CD4-positive, alpha-beta memory T cell (primary cell): ENCODE measurements at regions not wholly inside any gene's neighbourhood (a gene's known extent, or its start where the extent isn't known, plus 50 kb on each side); places are given as distances from the start of the nearest gene placed in this dataset.
A peak's percentile ranks its signal among the peaks of the same experiment; 100 is the strongest.

ENCODE experiments used
- CTCF ChIA-PET: fragments of 350-600 bp; sonication (Branson Sonifier 250); formaldehyde crosslinking; loops from one replicate; lab custom pipeline; 2021; ENCODE audit warnings: inconsistent platforms; ENCODE audit not compliant: partially characterized antibody; lab: Charles Lee
- POLR2A ChIA-PET: fragments of 350-600 bp; sonication (Branson Sonifier 250); formaldehyde crosslinking; loops from one replicate; lab custom pipeline; 2021; ENCODE audit not compliant: partially characterized antibody; lab: Charles Lee
- DNase-seq, 5 donors: peaks; one replicate each; pipeline versions ENCODE4 v3.0.0 to v3.0.0-alpha.2; 2020 to 2022; ENCODE audit warnings: mixed read lengths in 1 of 5
- H3K27ac ChIP-seq: one replicate; pipeline ENCODE4 v1.7.0; 2013; ENCODE audit warnings: low read depth, low read length
- H3K27me3 ChIP-seq: 2 replicates; pipeline ENCODE4 v1.7.0; 2013; ENCODE audit warnings: mild to moderate bottlenecking, low read length, moderate library complexity; ENCODE audit not compliant: insufficient read depth
- H3K36me3 ChIP-seq: 2 replicates; pipeline ENCODE4 v1.7.0; 2013; ENCODE audit warnings: mild to moderate bottlenecking, low read length, moderate library complexity; ENCODE audit not compliant: insufficient read depth
- H3K4me1 ChIP-seq: 2 replicates; pipeline ENCODE4 v1.7.0; 2013; ENCODE audit warnings: mild to moderate bottlenecking, low read length, moderate library complexity; ENCODE audit not compliant: insufficient read depth
- H3K4me3 ChIP-seq, 2 donors: one replicate each; pipeline ENCODE4 v1.7.0; 2013; ENCODE audit warnings: low read length in 2 of 2, mild to moderate bottlenecking in 1 of 2
- H3K9me3 ChIP-seq, 2 donors: one replicate each; pipeline ENCODE4 v1.7.0; 2013; ENCODE audit warnings: low read length in 2 of 2, control low read depth in 1 of 2; ENCODE audit not compliant: control insufficient read depth in 1 of 2
- H3K27ac Mint-ChIP-seq, 7 donors: one replicate each; pipeline ENCODE4 v1.8.0; 2020 to 2021; ENCODE audit warnings: mixed read lengths in 7 of 7, mild to moderate bottlenecking in 6 of 7, inconsistent platforms in 3 of 7, moderate library complexity in 3 of 7
- H3K27me3 Mint-ChIP-seq, 2 donors: one replicate each; pipeline ENCODE4 v1.8.0; 2020 to 2021; ENCODE audit warnings: mixed read lengths in 2 of 2
- H3K36me3 Mint-ChIP-seq, 2 donors: one replicate each; pipeline ENCODE4 v1.8.0; 2020 to 2021; ENCODE audit warnings: mixed read lengths in 2 of 2, inconsistent platforms in 1 of 2, mild to moderate bottlenecking in 1 of 2
- H3K4me1 Mint-ChIP-seq, 4 donors: one replicate each; pipeline ENCODE4 v1.8.0; 2020 to 2021; ENCODE audit warnings: mixed read lengths in 4 of 4, mild to moderate bottlenecking in 1 of 4
- H3K4me3 Mint-ChIP-seq, 8 donors: one replicate each; pipeline ENCODE4 v1.8.0; 2020 to 2021; ENCODE audit warnings: mixed read lengths in 8 of 8, mild to moderate bottlenecking in 7 of 8, moderate library complexity in 6 of 8, inconsistent platforms in 3 of 8
- H3K9me3 Mint-ChIP-seq, 8 donors: one replicate each; pipeline ENCODE4 v1.8.0; 2020 to 2021; ENCODE audit warnings: mixed read lengths in 8 of 8, mild to moderate bottlenecking in 5 of 8, inconsistent platforms in 3 of 8, moderate library complexity in 1 of 8
- intact Hi-C: fragments of 100-400 bp; cut with micrococcal nuclease; formaldehyde crosslinking; loops from one replicate; pipeline ENCODE4 v1.15.1; 2023

DNA sequence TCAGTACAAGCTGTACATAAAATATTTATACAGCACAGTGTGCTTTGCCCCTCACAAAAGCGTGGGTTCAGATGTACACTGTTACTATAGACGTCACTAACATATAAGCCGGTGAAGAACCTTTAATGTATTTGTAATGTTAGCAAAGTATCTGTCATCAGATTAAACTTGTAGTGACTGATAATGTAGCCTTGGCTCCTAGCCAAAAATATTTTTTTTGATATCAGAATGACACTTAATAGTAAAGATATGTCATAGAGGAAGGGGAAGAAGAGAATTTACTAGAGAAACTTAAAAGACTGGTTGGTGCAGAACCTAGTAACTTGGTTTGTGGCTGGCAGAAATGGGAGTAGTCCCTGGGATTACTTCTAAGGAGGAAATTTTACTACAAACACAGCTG, 258.7 kb upstream of the DMRT1 start:
- intact Hi-C loops = no loop called here
- H3K36me3 ChIP-seq = no peaks in the 10 kb centered on the region
- no peak overlapping the region for H3K27ac ChIP-seq
- no peaks in the 10 kb centered on the region for H3K4me1 ChIP-seq
- Mint-ChIP-seq H3K9me3 (peaks cover 0 to 2% (median 0%) of the 10 kb centered on the region in 8 donors), H3K27me3 (peaks cover 0 to 2% of the 10 kb centered on the region in 2 donors), H3K4me1 (no peaks in the 10 kb centered on the region), H3K36me3 (peaks cover 2 to 6% of the 10 kb centered on the region in 2 donors), H3K4me3 (no peak overlapping the region), H3K27ac (no peak overlapping the region)
- no peaks in the 10 kb centered on the region for H3K27me3 ChIP-seq
- H3K9me3 ChIP-seq = no peaks in the 10 kb centered on the region
- DNase-seq = no peak
- ChIA-PET POLR2A (no interaction called here), CTCF (no interaction called here)
- H3K4me3 ChIP-seq = no peak overlapping the region

DNA sequence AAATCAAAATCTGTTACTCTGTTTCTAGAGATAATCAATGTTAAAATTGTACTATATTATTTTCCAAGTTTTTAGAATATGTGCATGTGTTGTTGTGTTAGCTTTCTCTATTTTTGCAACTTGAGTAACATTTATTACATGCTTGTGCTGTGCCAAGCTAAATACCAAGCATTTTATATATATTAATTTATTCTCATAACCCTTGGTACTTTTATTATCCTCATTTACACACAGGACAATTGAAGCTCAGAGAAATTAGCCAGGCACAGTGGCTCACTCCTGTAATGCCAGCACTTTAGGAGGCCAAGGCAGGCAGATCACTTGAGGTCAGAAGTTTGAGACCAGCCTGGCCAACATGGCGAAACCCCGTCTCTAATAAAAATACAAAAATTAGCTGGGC, 254.0 kb upstream of the DMRT1 start:
- Mint-ChIP-seq H3K27ac (no peak overlapping the region), H3K4me1 (peaks cover 0 to 3% (median 0%) of the 10 kb centered on the region in 4 donors), H3K4me3 (no peak overlapping the region), H3K36me3 (no peaks in the 10 kb centered on the region), H3K27me3 (no peaks in the 10 kb centered on the region), H3K9me3 (no peaks in the 10 kb centered on the region)
- intact Hi-C loops = no loop called here
- no peak for DNase-seq
- Histone ChIP-seq H3K9me3 (no peaks in the 10 kb centered on the region), H3K4me3 (no peak overlapping the region), H3K27me3 (no peaks in the 10 kb centered on the region), H3K27ac (no peak overlapping the region), H3K4me1 (no peaks in the 10 kb centered on the region), H3K36me3 (no peaks in the 10 kb centered on the region)
- POLR2A ChIA-PET = interaction anchor here (0.6 kb wide), 1 partner anchor 196 kb away, joined by 3 read pairs; no protein-coding TSS in a partner anchor
- CTCF ChIA-PET = no interaction called here

DNA sequence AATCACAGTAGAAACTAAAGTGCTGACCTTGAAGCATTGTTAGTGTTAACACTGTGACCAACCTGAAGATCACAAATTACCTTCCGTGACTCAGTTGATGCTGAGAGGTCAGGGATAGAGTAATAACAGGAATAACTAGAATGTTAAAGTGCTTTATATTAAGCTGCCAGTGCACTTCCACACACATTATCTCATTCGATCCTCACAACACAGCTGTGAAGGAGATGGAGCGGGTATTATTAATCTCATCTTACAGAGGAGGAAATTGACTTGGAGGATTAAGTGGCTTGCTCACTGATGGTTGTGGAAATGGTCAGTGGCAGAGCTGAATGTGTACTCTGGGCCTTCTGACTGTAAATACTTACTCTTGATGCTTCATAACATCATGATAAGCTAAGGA, 252.5 kb upstream of the DMRT1 start:
- no peak for DNase-seq
- Mint-ChIP-seq H3K36me3 (no peaks in the 10 kb centered on the region), H3K4me3 (no peak overlapping the region), H3K27ac (peak overlapping the region in 2 of 7 donors; percentile 11 to 14), H3K9me3 (no peaks in the 10 kb centered on the region), H3K4me1 (peaks cover 0 to 3% (median 0%) of the 10 kb centered on the region in 4 donors), H3K27me3 (no peaks in the 10 kb centered on the region)
- Histone ChIP-seq H3K27ac (no peak overlapping the region), H3K4me3 (no peak overlapping the region), H3K27me3 (no peaks in the 10 kb centered on the region), H3K4me1 (no peaks in the 10 kb centered on the region), H3K9me3 (no peaks in the 10 kb centered on the region), H3K36me3 (no peaks in the 10 kb centered on the region)
- intact Hi-C loops = no loop called here
- ChIA-PET CTCF (no interaction called here), POLR2A (no interaction called here)

DNA sequence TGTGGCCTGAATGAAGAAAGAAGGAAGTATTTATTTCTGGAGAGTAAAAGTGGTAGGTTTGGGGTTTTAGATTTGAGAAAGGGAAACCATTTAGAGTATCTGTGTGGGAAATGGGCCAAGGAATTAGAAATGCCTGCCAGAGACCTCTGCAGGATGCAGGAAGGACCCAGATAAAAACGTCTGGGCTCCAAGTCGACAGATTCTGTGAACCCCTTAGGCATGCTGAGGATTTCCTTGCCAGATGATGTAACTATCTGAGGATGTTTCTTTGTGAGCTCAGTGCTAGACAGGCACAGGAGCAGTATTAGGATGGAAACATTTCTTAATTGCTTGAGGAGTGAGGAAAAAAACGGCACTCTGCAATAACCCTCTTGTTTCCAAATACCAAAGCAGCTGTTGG, 251.8 kb upstream of the DMRT1 start:
- Mint-ChIP-seq H3K4me1 (peaks cover 0 to 3% (median 0%) of the 10 kb centered on the region in 4 donors), H3K36me3 (no peaks in the 10 kb centered on the region), H3K9me3 (no peaks in the 10 kb centered on the region), H3K27me3 (no peaks in the 10 kb centered on the region), H3K4me3 (no peak overlapping the region), H3K27ac (peak overlapping the region in 2 of 7 donors; percentile 3 to 14)
- H3K9me3 ChIP-seq = no peaks in the 10 kb centered on the region
- ChIA-PET CTCF (no interaction called here), POLR2A (no interaction called here)
- H3K36me3 ChIP-seq = no peaks in the 10 kb centered on the region
- no peak overlapping the region for H3K27ac ChIP-seq
- DNase-seq = no peak
- no peaks in the 10 kb centered on the region for H3K4me1 ChIP-seq
- intact Hi-C loops = no loop called here
- no peak overlapping the region for H3K4me3 ChIP-seq
- no peaks in the 10 kb centered on the region for H3K27me3 ChIP-seq

DNA sequence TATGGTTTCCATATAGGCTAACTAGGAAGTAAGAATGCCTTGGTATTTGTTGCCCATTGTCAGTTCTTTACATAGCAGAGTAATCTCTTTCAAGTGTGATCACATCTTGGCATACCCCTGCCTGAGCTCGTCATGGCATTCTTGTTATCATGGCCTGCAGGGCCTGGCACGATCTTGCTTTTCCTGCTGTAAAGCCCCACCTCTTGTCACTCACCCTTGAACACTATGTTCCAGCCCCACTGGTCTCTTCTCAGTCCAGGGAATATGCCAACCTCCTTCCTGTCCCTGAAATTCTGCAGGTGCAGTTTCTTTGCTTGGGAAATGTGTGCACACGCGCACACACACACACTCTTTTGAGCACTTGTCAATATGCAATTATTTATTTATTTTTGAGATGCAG, 250.2 kb upstream of the DMRT1 start:
- Mint-ChIP-seq H3K27ac (no peak overlapping the region), H3K9me3 (no peaks in the 10 kb centered on the region), H3K4me3 (no peak overlapping the region), H3K27me3 (no peaks in the 10 kb centered on the region), H3K36me3 (no peaks in the 10 kb centered on the region), H3K4me1 (peaks cover 0 to 3% (median 0%) of the 10 kb centered on the region in 4 donors)
- ChIA-PET CTCF (no interaction called here), POLR2A (no interaction called here)
- Histone ChIP-seq H3K27ac (no peak overlapping the region), H3K4me3 (no peak overlapping the region), H3K27me3 (no peaks in the 10 kb centered on the region), H3K4me1 (no peaks in the 10 kb centered on the region), H3K36me3 (no peaks in the 10 kb centered on the region), H3K9me3 (no peaks in the 10 kb centered on the region)
- intact Hi-C loops = no loop called here
- no peak for DNase-seq

DNA sequence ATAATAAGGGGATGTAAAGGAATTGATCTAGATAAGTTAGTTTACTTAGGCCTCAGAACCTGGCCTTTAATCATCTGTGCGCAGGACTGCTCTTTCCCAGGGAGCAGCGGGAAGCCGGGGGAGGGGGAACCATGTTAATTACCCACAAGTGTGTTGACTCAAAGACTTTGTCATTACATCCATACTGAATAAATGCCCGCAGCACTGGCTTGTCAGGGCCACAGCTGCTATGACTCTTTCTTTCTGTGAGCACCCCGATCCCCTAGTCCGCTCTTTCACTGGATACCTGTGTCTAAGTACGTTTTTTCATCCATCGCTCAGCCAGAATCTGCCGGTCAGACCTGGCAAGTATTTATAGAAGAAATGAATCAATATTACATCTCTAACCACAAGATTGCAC, 249.3 kb upstream of the DMRT1 start:
- Mint-ChIP-seq H3K27ac (no peak overlapping the region), H3K4me1 (peaks cover 0 to 3% (median 0%) of the 10 kb centered on the region in 4 donors), H3K27me3 (no peaks in the 10 kb centered on the region), H3K36me3 (no peaks in the 10 kb centered on the region), H3K9me3 (no peaks in the 10 kb centered on the region), H3K4me3 (no peak overlapping the region)
- intact Hi-C loops = no loop called here
- ChIA-PET POLR2A (no interaction called here), CTCF (no interaction called here)
- Histone ChIP-seq H3K27me3 (no peaks in the 10 kb centered on the region), H3K9me3 (no peaks in the 10 kb centered on the region), H3K4me3 (no peak overlapping the region), H3K27ac (no peak overlapping the region), H3K4me1 (no peaks in the 10 kb centered on the region), H3K36me3 (no peaks in the 10 kb centered on the region)
- no peak for DNase-seq

DNA sequence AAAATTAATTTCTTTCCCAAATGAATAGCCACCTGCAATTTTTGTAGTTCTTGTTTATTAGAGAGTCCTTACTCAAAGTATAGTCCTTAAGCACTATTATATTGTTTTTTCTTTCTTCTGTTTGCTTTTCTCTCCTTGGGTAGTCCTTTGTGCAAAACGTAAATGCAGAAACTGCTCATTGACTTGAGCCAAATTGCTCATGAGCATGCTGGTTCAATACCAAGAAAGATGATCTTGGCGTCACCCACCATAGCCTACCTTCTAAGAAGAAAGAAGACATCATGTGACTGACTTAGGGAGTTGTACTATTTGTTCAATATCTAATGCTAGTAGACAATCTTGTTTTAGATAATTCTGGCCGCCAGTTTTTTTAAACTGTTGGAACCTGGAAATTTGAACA, 248.8 kb upstream of the DMRT1 start:
- POLR2A ChIA-PET = no interaction called here

DNA sequence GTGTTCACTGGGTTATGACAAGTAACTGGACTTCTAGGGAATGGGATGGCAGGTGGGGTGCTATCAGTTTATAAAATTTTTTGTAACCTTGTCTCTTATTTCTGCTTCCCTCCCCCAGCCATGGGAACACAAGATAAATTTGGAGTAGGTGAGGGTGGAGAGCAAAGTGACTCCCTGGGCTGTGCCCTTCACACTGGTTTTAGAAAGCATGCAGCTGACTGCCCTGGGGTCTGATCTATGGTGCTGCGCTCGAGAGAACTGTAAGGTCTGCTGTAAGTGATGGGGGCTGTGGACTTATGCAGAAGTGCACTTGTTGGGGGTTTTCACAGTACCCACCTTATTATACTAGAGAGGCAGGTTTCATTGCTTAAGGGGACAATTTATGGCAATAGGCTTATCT, 247.7 kb upstream of the DMRT1 start:
- no peaks in the 10 kb centered on the region for H3K36me3 ChIP-seq
- Mint-ChIP-seq H3K4me3 (no peak overlapping the region), H3K4me1 (peaks cover 0 to 3% (median 0%) of the 10 kb centered on the region in 4 donors), H3K27ac (peak overlapping the region in 1 of 7 donors; percentile 5), H3K36me3 (no peaks in the 10 kb centered on the region), H3K9me3 (no peaks in the 10 kb centered on the region), H3K27me3 (no peaks in the 10 kb centered on the region)
- H3K27me3 ChIP-seq = no peaks in the 10 kb centered on the region
- no peak overlapping the region for H3K4me3 ChIP-seq
- no peak overlapping the region for H3K27ac ChIP-seq
- no peaks in the 10 kb centered on the region for H3K9me3 ChIP-seq
- intact Hi-C loops = no loop called here
- DNase-seq = no peak
- H3K4me1 ChIP-seq = no peaks in the 10 kb centered on the region
- CTCF ChIA-PET = no interaction called here
- POLR2A ChIA-PET = no interaction called here

More for the DNA sequence above, 248.8 kb upstream of the DMRT1 start:
- H3K27me3 Mint-ChIP-seq = no peaks in the 10 kb centered on the region
- H3K4me3 Mint-ChIP-seq = no peak overlapping the region
- Histone ChIP-seq H3K4me3 (no peak overlapping the region), H3K9me3 (no peaks in the 10 kb centered on the region), H3K27ac (no peak overlapping the region), H3K4me1 (no peaks in the 10 kb centered on the region), H3K36me3 (no peaks in the 10 kb centered on the region), H3K27me3 (no peaks in the 10 kb centered on the region)
- H3K36me3 Mint-ChIP-seq = no peaks in the 10 kb centered on the region
- no peak overlapping the region for H3K27ac Mint-ChIP-seq
- CTCF ChIA-PET = no interaction called here
- DNase-seq = no peak
- peaks cover 0 to 3% (median 0%) of the 10 kb centered on the region in 4 donors for H3K4me1 Mint-ChIP-seq
- H3K9me3 Mint-ChIP-seq = no peaks in the 10 kb centered on the region
- intact Hi-C loops = no loop called here
